HG03280 (cell line): ENCODE measurements at regions not wholly inside any gene's neighbourhood (a gene's known extent, or its start where the extent isn't known, plus 50 kb on each side); places are given as distances from the start of the nearest gene placed in this dataset.
"Not testable (repeated sequence)": the region's sequence is repeated elsewhere in the genome, so short reads cannot be mapped to it uniquely, and the experiment has no call there.

ENCODE experiments used
- ATAC-seq: cut with Tn5 transposase; IDR thresholded peaks from one replicate; pipeline ENCODE4 v1.9.1; 2021; ENCODE audit warnings: mild to moderate bottlenecking, moderate library complexity; ENCODE audit not compliant: unreplicated experiment

GRCh38 chr6:11457422-11457821, 80.1 kb upstream of the TMEM170B start:
- not testable (repeated sequence) for ATAC-seq

GRCh38 chr6:11452106-11452505, 85.4 kb upstream of the TMEM170B start:
- not testable (repeated sequence) for ATAC-seq

DNA sequence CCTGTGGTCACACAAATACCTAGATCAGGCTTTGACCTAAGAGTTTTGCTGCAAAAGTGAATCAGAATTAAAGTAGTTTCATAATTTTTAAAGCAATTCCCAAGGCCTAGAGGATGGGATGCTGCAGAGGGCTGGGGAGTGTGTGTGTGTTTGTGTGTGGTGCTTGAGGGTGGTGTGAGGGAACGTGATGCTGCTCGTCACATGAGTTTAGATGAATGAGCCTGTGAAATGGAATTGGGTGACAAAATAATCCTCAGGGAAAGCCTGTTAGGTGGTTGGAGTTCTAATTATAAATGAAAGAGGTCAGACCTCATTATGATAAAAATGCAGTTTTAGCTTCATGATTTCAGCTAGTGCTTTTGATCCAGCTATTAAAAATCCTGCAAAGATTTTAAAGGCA, 87.5 kb upstream of the TMEM170B start:
- no peak for ATAC-seq

DNA sequence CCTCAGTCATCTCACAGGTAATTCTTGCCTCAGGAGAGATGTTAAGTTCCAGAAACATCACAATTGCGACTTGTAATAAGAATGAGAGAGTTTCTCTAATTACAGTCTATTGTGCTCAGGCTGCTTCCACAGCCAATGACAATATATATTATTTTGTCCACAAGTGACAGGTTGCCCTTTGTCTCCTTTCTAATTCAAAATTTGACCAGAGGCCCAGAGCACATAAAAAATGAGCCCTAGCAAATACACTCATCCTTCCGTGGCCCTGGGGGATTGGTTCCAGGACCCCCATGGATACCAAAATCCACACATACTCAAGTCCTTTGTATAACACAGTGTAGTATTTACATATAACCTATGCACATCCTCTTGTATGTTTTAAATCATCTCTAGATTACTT, 88.1 kb upstream of the TMEM170B start:
- no peak for ATAC-seq

DNA sequence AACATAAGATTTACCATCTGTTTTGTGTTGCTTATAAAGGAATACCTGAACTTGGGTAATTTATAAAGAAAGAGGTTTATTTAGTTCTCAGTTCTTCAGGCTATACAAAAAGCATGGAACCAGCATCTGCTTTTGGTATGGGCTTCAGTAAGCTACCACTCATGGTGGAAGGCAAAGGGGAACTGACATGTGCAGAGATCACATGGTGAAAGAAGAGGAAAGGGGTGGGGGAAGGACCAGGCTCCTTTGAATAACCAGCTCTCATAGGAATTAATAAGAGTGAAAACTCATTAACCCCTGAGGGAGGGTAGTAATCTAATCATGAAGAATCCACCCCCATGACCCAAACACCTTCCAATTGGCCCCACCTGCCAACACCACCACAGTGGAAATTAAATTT, 89.5 kb upstream of the TMEM170B start:
- no peak for ATAC-seq

GRCh38 chr6:11447265-11447664, 90.3 kb upstream of the TMEM170B start:
- ATAC-seq: no peak

GRCh38 chr6:11445146-11445545, 92.4 kb upstream of the TMEM170B start:
- no peak for ATAC-seq

- ATAC-seq: not testable (repeated sequence)
Measured at GRCh38 chr6:11443125-11443524, 94.4 kb upstream of the TMEM170B start.

- ATAC-seq: no peak
Measured at GRCh38 chr6:11442495-11442894, 95.1 kb upstream of the TMEM170B start.

DNA sequence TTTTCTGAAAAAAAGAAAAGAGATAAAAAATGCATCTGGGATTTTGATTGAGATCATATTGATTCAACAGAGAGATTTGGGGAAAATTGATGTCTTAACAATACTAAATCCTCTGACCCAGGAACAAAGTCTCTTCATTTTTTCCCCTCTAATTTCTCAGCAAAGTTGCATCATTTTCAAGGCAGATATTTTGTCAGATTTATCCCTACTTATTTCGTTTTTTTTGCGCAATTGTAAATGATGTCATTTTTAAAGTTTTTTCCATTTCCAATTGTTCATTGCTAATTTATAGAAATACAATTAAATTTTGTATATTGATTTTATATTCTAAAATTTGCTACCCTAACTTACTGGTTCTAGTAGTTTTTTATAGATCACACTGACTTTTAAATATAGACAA, 97.7 kb upstream of the TMEM170B start:
- no peak for ATAC-seq

GRCh38 chr6:11439017-11439420, 98.5 kb upstream of the TMEM170B start:
- ATAC-seq: no peak

GRCh38 chr6:11437824-11438459, 99.6 kb upstream of the TMEM170B start:
- no peak for ATAC-seq

DNA sequence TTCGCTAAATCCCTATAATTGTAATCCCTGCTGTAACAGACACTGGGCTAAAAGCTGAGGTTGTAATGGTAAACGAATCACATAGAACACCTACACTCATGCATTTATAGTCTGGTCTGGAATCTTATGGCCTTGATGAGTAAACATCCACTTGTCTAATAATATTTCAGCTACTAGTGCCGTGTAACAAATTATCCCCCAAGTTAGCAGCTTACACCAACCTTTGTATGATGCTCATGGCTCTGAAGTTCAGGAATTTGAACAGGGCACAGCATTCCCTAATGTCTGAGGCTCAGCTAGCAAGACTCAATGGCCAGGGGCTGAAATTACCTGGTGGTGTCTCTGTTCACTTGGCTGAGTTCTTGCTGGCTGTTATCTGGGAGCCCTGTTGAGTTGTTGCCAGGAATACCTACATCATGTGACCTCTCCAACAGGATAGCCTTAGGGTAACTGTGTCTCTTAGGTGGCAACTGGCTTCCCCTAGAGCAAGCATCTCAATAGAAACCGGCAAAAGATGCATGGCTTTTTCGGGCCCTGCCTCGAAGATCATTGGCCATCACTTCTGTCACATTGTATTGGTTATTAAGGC, 100.9 kb upstream of the TMEM170B start:
- ATAC-seq: no peak

GRCh38 chr6:11434565-11435326, 102.8 kb upstream of the TMEM170B start:
- ATAC-seq: no peak

GRCh38 chr6:11433860-11434259, 103.7 kb upstream of the TMEM170B start:
- no peak for ATAC-seq

- ATAC-seq: no peak
Measured at GRCh38 chr6:11432713-11433450, 104.7 kb upstream of the TMEM170B start.

DNA sequence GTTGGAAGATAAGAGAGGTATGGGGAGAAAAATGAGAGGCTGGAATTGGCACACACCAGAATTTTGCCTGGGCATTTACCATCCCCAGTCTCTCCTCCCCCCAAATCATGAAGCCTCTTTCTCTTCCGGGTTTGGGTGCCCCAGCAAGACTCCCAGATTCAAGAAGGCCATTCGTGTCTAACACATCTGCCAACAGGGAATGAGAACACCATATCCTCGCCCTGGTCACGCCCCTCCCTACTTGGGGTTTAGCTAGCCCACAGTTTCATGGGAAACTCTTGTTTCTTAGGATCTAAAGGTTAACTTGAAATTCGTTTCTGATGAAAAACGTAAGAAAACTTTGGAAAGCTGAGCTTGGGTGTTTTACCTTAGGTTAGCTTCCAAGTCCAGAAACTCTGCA, 105.5 kb upstream of the TMEM170B start:
- no peak for ATAC-seq

DNA sequence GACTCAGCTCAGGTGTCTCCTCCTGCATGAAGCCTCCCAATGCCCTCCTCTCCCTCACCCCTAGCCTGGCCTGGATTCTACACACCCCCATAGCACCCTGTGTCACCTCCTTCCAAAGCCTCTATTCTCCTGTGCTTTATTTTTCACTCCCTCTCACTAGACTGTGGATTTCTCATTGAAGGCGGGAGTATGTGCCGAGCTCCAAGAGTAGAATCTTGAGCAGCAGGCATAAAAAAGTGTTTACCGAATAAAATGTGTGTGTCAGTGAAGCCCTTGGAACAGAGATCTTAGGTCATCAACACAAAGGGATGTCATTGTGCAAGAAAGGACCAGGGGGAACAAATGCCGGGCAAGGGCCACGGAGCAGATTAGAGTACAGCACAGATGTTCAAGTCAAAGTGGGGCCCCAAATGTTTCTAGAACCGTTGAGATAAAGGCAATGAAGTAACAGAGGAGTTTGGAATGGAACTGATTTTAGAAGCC, 106.1 kb upstream of the TMEM170B start:
- no peak for ATAC-seq

DNA sequence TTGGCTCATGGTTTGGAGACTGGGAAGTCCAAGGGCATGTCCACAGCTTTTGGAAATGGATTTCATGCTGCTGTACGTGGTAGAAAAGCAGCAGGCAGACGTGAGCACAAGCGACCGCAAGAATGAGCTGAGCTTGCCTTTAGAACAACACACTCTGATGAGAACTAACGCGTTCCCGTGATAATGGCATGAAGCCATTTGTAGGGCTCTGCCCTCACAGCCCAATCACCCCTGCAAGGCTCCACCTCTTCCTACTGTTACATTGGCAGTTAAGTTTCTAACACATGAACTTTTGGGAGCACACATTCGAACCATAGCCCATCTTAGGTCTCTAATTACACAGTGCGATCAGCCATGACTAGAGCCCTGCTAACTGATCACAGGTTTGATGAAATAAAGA, 107.5 kb upstream of the TMEM170B start:
- no peak for ATAC-seq

DNA sequence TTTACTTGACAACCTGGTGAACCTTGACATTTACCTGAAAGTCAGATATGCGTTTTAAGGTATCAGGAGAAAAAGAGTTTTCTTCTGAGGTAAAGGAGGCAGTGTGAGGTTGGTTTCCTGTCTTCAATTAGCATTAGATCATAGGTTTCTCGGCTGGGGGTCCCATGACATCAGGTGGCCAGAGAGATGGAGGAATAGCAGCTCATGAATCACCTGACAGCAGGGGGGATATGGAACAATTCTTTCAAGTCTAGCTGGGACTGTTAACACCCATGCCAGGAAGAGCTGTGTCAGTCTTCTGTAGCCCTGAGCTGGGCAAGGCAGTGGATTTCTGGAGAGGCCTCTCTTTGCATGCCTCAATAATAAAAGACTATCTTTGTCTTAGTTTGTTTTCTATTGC, 108.0 kb upstream of the TMEM170B start:
- ATAC-seq: no peak

GRCh38 chr6:11428895-11429294, 108.7 kb upstream of the TMEM170B start:
- ATAC-seq: peak; percentile 56
